PFSK-1 (cell line): ENCODE measurements at regions not wholly inside any gene's neighbourhood (a gene's known extent, or its start where the extent isn't known, plus 50 kb on each side); places are given as distances from the start of the nearest gene placed in this dataset.

ENCODE experiments used
- FOXP2 ChIP-seq: optimal IDR thresholded peaks from 2 replicates; pipeline ENCODE3; 2011; ENCODE audit warnings: borderline replicate concordance, control low read depth, inconsistent platforms; ENCODE audit not compliant: insufficient read depth; ENCODE audit errors: extremely low read length, extremely low read depth
- POLR2AphosphoS5 ChIP-seq: IDR thresholded peaks from 2 replicates; pipeline ENCODE4 v1.6.1; 2012; ENCODE audit warnings: low read depth, mild to moderate bottlenecking, control low read depth, low read length, moderate library complexity
- REST ChIP-seq, 2 experiments: IDR thresholded peaks; 2 replicates each; pipeline versions ENCODE4 v1.6.1 to v1.8.0; 2011 to 2012; ENCODE audit warnings: low read depth in 2 of 2, low read length in 2 of 2, control low read depth in 1 of 2, inconsistent platforms in 1 of 2, mild to moderate bottlenecking in 1 of 2, moderate library complexity in 1 of 2; ENCODE audit not compliant: insufficient read depth in 1 of 2
- SIN3A ChIP-seq: IDR thresholded peaks from 2 replicates; pipeline ENCODE4 v1.6.1; 2012; ENCODE audit warnings: mild to moderate bottlenecking, low read length, moderate library complexity, borderline replicate concordance; ENCODE audit not compliant: insufficient read depth
- TAF1 ChIP-seq: IDR thresholded peaks from 2 replicates; pipeline ENCODE4 v1.6.1; 2012; ENCODE audit warnings: low read length, control low read depth, borderline replicate concordance; ENCODE audit not compliant: insufficient read depth

GRCh38 chr2:204486321-204486720 is 59.0 kb upstream of the PARD3B start:
- TF ChIP-seq POLR2AphosphoS5: no peak
- no peak for TF ChIP-seq SIN3A
- no peak for TF ChIP-seq REST (IDR thresholded peaks at IDR 0.05; ENCODE audit: insufficient read depth in 1 of 2, low read depth in 2 of 2, low read length in 2 of 2)
- TF ChIP-seq TAF1: no peak
- TF ChIP-seq FOXP2: no peak
